GM12873 (cell line): ENCODE measurements at regions not wholly inside any gene's neighbourhood (a gene's known extent, or its start where the extent isn't known, plus 50 kb on each side); places are given as distances from the start of the nearest gene placed in this dataset.

ENCODE experiments used
- CTCF ChIP-seq: IDR thresholded peaks from 2 replicates; pipeline ENCODE4 v1.5.1; 2012; ENCODE audit warnings: low read depth, mild to moderate bottlenecking, moderate library complexity, low read length, control low read depth; ENCODE audit not compliant: insufficient read depth; ENCODE audit errors: missing control alignments

GRCh38 chr18:73283788-73284187, 416.0 kb upstream of the NETO1 start:
- TF ChIP-seq CTCF = no peak

GRCh38 chr18:73283032-73283431, 415.2 kb upstream of the NETO1 start:
- no peak for TF ChIP-seq CTCF

- TF ChIP-seq CTCF = no peak
Measured at GRCh38 chr18:73279498-73279897, 411.7 kb upstream of the NETO1 start.

- no peak for TF ChIP-seq CTCF
Measured at GRCh38 chr18:73274812-73275621, 407.2 kb upstream of the NETO1 start.

GRCh38 chr18:73270920-73271634, 403.3 kb upstream of the NETO1 start:
- TF ChIP-seq CTCF = no peak

- TF ChIP-seq CTCF = no peak
Measured at GRCh38 chr18:73264562-73264921, 396.8 kb upstream of the NETO1 start.

- TF ChIP-seq CTCF = no peak
Measured at GRCh38 chr18:73261923-73262322, 394.1 kb upstream of the NETO1 start.
